Tibial nerve (tissue), 3 donors: ENCODE measurements at regions not wholly inside any gene's neighbourhood (a gene's known extent, or its start where the extent isn't known, plus 50 kb on each side); places are given as distances from the start of the nearest gene placed in this dataset.

Experiments
- POLR2A ChIP-seq, 2 donors: fragments of 450-650 bp; IDR thresholded peaks; one replicate each; pipeline ENCODE4 v1.6.1; 2017; ENCODE audit warnings: antibody characterized with exemption in 2 of 2, mild to moderate bottlenecking in 2 of 2, moderate library complexity in 2 of 2
- TF ChIP-seq, protein P1 (sequence below), 5 experiments: fragments of 200-600 bp in 3 of 5; fragments of 450-650 bp in 2 of 5; sonication (generic) in 3 of 5; IDR thresholded peaks; one replicate each; pipeline ENCODE4 v1.5.1; 2016 to 2019; ENCODE audit warnings: antibody characterized with exemption in 5 of 5, mild to moderate bottlenecking in 3 of 5, moderate library complexity in 2 of 5

DNA sequence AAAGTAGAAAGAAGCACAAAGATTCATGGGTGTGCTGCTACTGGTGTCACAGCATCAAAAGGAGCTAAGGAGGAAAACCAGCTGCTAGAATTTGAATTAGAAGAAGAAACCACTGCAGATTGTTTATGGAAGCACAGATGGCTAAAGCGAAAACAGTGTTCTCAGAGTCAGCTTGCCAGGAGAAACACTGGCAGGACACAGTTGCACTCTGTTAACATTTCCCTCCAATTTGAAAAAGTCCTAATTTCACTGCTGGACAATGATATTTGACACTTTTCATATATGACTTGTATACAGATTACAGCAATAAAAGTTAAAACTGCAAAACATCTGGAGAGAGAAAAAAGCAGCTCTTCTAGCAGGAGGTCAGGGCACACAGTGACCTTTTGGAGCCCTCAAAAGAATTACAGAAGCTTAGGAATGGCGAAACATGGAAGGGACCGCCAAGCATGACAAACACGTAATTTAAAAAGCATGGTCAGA lies 314.5 kb downstream of the COL12A1 start:
- TF ChIP-seq, protein P1, sequence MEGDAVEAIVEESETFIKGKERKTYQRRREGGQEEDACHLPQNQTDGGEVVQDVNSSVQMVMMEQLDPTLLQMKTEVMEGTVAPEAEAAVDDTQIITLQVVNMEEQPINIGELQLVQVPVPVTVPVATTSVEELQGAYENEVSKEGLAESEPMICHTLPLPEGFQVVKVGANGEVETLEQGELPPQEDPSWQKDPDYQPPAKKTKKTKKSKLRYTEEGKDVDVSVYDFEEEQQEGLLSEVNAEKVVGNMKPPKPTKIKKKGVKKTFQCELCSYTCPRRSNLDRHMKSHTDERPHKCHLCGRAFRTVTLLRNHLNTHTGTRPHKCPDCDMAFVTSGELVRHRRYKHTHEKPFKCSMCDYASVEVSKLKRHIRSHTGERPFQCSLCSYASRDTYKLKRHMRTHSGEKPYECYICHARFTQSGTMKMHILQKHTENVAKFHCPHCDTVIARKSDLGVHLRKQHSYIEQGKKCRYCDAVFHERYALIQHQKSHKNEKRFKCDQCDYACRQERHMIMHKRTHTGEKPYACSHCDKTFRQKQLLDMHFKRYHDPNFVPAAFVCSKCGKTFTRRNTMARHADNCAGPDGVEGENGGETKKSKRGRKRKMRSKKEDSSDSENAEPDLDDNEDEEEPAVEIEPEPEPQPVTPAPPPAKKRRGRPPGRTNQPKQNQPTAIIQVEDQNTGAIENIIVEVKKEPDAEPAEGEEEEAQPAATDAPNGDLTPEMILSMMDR (IDR thresholded peaks at IDR 0.05) = no peak
- TF ChIP-seq POLR2A (IDR thresholded peaks at IDR 0.05) = no peak
